Transverse colon (tissue), 4 donors: ENCODE measurements at regions not wholly inside any gene's neighbourhood (a gene's known extent, or its start where the extent isn't known, plus 50 kb on each side); places are given as distances from the start of the nearest gene placed in this dataset.

Experiments used
- DNase-seq: peaks from one replicate; pipeline ENCODE4 v3.0.0-alpha.2; 2019
- H3K27ac ChIP-seq, 4 donors: fragments of 200-600 bp; sonication (generic); 2 replicates each; pipeline ENCODE4 v1.5.1; 2016 to 2018; ENCODE audit warnings: inconsistent platforms in 4 of 4
- H3K27me3 ChIP-seq: fragments of 200-600 bp; sonication (generic); 2 replicates; pipeline ENCODE4 v1.5.1; 2017; ENCODE audit warnings: inconsistent platforms
- H3K36me3 ChIP-seq, 4 donors: fragments of 200-600 bp; sonication (generic); 2 replicates each; pipeline ENCODE4 v1.5.1; 2017 to 2019; ENCODE audit warnings: inconsistent platforms in 4 of 4
- H3K4me1 ChIP-seq, 4 donors: fragments of 200-600 bp; sonication (generic); 2 replicates each; pipeline ENCODE4 v1.5.1; 2017 to 2020; ENCODE audit warnings: inconsistent platforms in 4 of 4
- H3K4me3 ChIP-seq, 4 donors: fragments of 200-600 bp; sonication (generic); 1 replicate in 1 of 4; 2 replicates in 3 of 4; pipeline versions ENCODE4 v1.5.1 to v1.6.1; 2017 to 2019; ENCODE audit warnings: inconsistent platforms in 4 of 4
- H3K9me3 ChIP-seq, 2 donors: fragments of 200-600 bp; sonication (generic); 2 replicates each; pipeline ENCODE4 v1.5.1; 2017 to 2019; ENCODE audit warnings: inconsistent platforms in 2 of 2
- EP300 ChIP-seq: sonication (generic); formaldehyde crosslinking; IDR thresholded peaks from one replicate; pipeline ENCODE4 v1.6.1; 2017; ENCODE audit warnings: antibody characterized with exemption, low read depth
- POLR2A ChIP-seq: fragments of 450-650 bp; IDR thresholded peaks from one replicate; pipeline ENCODE4 v1.6.1; 2016; ENCODE audit warnings: antibody characterized with exemption, mild to moderate bottlenecking, moderate library complexity
- POLR2AphosphoS5 ChIP-seq, 3 donors: sonication (generic); formaldehyde crosslinking; IDR thresholded peaks; one replicate each; pipeline ENCODE4 v1.6.1; 2016; ENCODE audit warnings: antibody characterized with exemption in 3 of 3
- WGBS, 2 donors: methylation state at CpG; one replicate each; pipeline ENCODE4 v1.1.5; 2018; ENCODE audit warnings: low coverage in 1 of 2; 5-methylcytosine and 5-hydroxymethylcytosine counted together
- in situ Hi-C, 4 donors: fragments of 200-750 bp; cut with MboI; loops; one replicate each; pipeline versions ENCODE4 v1.15.0 to v1.15.1; 2017; ENCODE audit warnings: low sequenced_read_pairs in 3 of 4, low pct_ligation_motif_present in 1 of 4, low pct_unique_long_range_greater_than_20kb in 1 of 4
- intact Hi-C: fragments of 100-400 bp; cut with DNase I; formaldehyde crosslinking; loops from one replicate; pipeline ENCODE4 v1.15.1; 2023; ENCODE audit warnings: low total_unique reads
- TF ChIP-seq, protein P1 (sequence below), 5 experiments: fragments of 200-600 bp in 3 of 5; fragments of 450-650 bp in 2 of 5; sonication (generic) in 3 of 5; IDR thresholded peaks; 1 replicate in 2 of 5; 2 replicates in 3 of 5; pipeline ENCODE4 v1.5.1; 2016 to 2017; ENCODE audit warnings: antibody characterized with exemption in 5 of 5, inconsistent platforms in 3 of 5, mild to moderate bottlenecking in 2 of 5, moderate library complexity in 1 of 5

DNA sequence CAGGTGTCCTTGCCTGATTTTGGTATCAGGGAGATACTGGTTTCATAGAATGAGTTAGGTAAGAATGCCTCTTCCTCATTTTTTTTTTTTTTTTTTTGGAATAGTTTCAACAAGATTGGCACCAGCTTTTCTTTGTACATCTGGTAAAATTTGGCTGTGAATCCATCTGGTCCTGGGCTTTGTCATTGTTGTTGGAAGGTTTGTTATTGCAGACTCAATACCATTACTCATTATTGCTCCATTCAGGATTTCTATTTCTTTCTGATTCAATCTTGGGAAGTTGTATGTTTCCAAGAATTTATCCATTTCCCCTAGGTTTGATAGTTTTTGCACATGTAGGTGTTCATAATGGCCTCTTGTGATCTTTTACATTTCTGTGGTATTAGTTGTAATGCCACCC is 126.0 kb upstream of the KITLG start:
- intact Hi-C loops (no loop called here), in situ Hi-C loops (no loop called here)
- no peak overlapping the region for H3K4me3 ChIP-seq
- H3K36me3 ChIP-seq, result no peaks in the 10 kb centered on the region
- H3K27ac ChIP-seq, result no peak overlapping the region
- no peak for DNase-seq
- no peaks in the 10 kb centered on the region for H3K27me3 ChIP-seq
- H3K4me1 ChIP-seq, result no peaks in the 10 kb centered on the region
- peaks cover 0 to 11% of the 10 kb centered on the region in 2 donors for H3K9me3 ChIP-seq
- TF ChIP-seq POLR2AphosphoS5 (IDR thresholded peaks at IDR 0.05) (no peak), EP300 (no peak), POLR2A (no peak)
- TF ChIP-seq, protein P1, sequence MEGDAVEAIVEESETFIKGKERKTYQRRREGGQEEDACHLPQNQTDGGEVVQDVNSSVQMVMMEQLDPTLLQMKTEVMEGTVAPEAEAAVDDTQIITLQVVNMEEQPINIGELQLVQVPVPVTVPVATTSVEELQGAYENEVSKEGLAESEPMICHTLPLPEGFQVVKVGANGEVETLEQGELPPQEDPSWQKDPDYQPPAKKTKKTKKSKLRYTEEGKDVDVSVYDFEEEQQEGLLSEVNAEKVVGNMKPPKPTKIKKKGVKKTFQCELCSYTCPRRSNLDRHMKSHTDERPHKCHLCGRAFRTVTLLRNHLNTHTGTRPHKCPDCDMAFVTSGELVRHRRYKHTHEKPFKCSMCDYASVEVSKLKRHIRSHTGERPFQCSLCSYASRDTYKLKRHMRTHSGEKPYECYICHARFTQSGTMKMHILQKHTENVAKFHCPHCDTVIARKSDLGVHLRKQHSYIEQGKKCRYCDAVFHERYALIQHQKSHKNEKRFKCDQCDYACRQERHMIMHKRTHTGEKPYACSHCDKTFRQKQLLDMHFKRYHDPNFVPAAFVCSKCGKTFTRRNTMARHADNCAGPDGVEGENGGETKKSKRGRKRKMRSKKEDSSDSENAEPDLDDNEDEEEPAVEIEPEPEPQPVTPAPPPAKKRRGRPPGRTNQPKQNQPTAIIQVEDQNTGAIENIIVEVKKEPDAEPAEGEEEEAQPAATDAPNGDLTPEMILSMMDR (IDR thresholded peaks at IDR 0.05), result no peak

DNA sequence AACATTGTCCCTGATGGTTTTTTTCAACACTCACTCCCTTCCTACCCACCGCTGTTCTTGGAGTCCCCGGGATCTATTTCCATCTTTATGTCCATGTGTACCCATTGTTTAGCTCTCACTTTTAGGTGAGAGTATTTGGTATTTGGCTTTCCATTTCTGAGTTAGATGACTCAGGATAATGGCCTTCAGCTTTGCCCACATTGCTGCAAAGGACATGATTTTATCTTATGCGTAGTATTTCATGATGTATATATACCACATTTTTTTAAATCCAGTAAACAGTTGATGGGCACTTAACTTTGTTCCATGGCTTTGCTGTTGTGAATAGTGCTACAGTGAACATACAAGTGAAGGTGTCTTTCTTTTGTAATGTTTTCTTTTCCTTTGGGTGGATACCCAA is 123.5 kb upstream of the KITLG start:
- TF ChIP-seq POLR2AphosphoS5 (IDR thresholded peaks at IDR 0.05) (no peak), POLR2A (no peak), EP300 (no peak)
- TF ChIP-seq, protein P1 (IDR thresholded peaks at IDR 0.05), result no peak
- WGBS, 2 donors, result 95 to 97% methylated on average over 3 of the region's 3 CpGs
- in situ Hi-C loops, result no loop called here
- H3K36me3 ChIP-seq, result no peaks in the 10 kb centered on the region
- no peaks in the 10 kb centered on the region for H3K27me3 ChIP-seq
- H3K4me1 ChIP-seq, result no peaks in the 10 kb centered on the region
- intact Hi-C loops, result no loop called here
- H3K27ac ChIP-seq, result no peak overlapping the region
- DNase-seq, result no peak
- H3K4me3 ChIP-seq, result no peak overlapping the region
- peaks cover 0 to 11% of the 10 kb centered on the region in 2 donors for H3K9me3 ChIP-seq

DNA sequence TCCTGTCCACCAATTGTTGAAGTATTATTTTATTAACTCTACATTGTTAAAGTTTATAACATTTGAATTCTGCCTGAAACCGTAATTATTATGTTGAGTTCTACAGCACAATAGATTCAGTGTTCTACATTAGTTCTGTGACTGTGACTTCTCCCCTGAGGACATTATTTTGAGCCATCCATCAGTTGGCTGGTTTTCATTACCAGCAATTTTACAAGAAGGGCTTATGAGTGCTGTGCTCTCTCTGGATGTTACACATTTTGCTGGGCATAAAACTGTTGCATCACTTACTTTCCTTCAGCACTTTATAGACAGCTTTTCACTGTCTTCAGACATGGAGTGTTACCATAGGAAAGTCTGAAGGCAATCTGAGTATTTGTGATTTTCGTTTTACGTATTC is 118.2 kb upstream of the KITLG start:
- intact Hi-C loops (no loop called here), in situ Hi-C loops (no loop called here)
- DNase-seq, result no peak
- no peak overlapping the region for H3K4me3 ChIP-seq
- H3K4me1 ChIP-seq, result no peaks in the 10 kb centered on the region
- TF ChIP-seq POLR2AphosphoS5 (IDR thresholded peaks at IDR 0.05) (no peak), EP300 (no peak), POLR2A (no peak)
- TF ChIP-seq, protein P1 (IDR thresholded peaks at IDR 0.05), result no peak
- WGBS, 2 donors, result 82 to 88% methylated on average over 3 of the region's 3 CpGs
- H3K27ac ChIP-seq, result no peak overlapping the region
- no peaks in the 10 kb centered on the region for H3K27me3 ChIP-seq
- H3K9me3 ChIP-seq, result no peaks in the 10 kb centered on the region
- no peaks in the 10 kb centered on the region for H3K36me3 ChIP-seq

DNA sequence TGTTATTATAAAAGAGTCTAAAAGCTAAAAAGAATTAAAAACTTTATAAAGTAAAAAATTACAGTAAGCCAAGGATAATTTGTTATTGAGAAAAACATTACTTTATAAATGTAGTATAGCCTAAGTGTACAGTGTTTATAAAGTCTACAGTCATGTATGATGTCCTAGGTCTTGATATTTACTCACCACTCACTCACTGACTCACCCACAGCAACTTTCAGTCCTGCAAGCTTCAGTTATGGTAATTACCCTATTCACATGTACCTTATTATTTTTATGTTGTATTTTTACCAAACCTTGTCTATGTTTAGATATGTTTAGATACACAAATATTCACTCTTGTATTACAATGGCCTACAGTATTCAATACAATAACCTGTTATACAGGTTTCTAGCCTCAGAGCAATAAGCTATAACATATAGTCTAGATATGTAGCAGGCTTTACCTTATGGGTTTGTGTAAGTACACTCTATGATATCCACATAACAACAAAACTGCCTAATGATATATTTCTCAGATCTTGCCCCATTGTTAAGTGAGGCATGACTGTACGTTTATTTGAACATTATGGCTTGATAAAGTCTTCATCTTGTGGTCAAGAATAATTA is 113.7 kb upstream of the KITLG start:
- intact Hi-C loops, result no loop called here
- no peaks in the 10 kb centered on the region for H3K9me3 ChIP-seq
- no peak overlapping the region for H3K27ac ChIP-seq
- in situ Hi-C loops, result no loop called here
- no peak for TF ChIP-seq POLR2AphosphoS5 (IDR thresholded peaks at IDR 0.05)
- TF ChIP-seq, protein P1 (IDR thresholded peaks at IDR 0.05), result no peak
- no peak for TF ChIP-seq POLR2A
- no peak for TF ChIP-seq EP300
- no peak for DNase-seq
- H3K4me3 ChIP-seq, result no peak overlapping the region
- WGBS, 2 donors, result 50 to 56% methylated on average over 1 of the region's 1 CpG
- no peaks in the 10 kb centered on the region for H3K27me3 ChIP-seq
- H3K4me1 ChIP-seq, result no peaks in the 10 kb centered on the region
- H3K36me3 ChIP-seq, result no peaks in the 10 kb centered on the region
